ENCODE measurements at regions not wholly inside any gene's neighbourhood (a gene's known extent, or its start where the extent isn't known, plus 50 kb on each side); places are given as distances from the start of the nearest gene placed in this dataset.

DNA sequence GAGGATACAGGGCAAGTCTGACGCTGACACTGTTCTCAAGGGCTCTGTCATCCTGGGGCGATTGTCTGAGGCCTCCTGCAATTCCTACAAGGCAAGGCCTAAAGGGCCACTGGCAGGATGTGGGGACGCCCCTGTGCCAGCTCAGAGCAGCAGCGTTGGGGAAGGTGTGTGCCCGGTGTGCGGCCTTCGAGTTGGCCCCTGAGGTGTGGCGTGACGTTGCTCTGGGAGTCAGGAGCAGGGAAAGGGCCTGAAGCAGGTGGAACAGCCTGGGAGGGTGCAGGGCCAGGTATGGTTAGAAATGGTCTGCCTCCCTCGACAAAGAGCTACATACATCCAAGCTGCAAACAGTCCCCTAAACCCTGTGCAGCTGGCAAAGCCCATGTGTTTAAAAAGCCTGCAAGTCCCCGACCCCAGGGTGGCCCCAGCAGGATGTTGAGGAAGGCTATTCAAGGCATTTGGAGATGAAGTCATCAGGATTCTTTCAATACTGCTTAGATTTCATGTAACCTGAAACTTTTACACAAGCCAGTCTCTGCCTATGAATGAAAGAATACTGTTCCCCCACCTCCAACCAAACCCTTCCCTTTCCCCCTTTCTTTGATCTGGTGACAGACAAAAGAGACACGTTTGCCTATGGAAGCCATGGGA lies 142.5 kb upstream of the TNS3 start:
- DNase-seq (ENCODE audit: low read depth) = peak; percentile 68

DNA sequence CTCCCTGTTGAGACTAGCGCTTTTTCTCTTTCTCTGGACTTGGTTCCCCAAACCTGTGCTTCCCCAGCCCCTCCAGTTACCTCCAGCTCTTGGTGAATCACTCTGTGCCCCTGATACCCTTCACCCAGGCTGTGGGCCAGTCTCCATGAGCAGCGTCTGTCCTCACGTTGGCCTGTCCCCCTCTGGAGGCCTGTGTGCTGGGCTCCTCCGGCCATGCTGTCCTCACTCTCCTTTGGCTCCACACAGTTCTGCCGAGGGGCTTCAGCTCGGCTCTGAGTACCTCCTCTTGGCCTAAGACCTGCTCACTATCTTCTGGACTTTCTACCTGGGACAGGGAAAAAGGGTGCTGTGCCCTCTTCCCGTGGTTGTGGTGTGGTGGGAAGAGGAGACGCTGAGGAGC lies 140.2 kb upstream of the TNS3 start:
- no peak for DNase-seq (ENCODE audit: low read depth)

DNA sequence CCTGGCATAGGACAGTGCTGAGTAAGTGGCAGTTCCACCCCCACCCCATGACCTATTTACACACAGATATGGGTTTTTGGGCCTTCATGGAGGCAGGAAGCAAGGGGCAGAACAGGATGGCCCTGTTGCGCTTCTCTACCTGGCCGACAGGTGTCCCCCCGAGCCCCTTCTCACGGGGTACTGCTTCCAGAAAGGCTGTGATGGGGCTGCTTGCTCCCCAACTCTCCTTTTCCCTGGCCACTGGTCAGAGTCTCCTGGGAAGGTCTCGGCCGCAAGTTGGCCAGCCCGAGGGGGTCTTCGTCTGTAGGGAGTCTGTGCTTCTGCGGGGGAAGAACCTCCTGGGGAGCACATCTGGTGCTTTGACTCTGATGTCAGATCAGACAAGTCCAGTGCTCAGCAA lies 139.8 kb upstream of the TNS3 start:
- DNase-seq (ENCODE audit: low read depth) = no peak

GRCh38 chr7:47720907-47721244 lies 139.0 kb upstream of the TNS3 start:
- DNase-seq (ENCODE audit: low read depth) = no peak

GRCh38 chr7:47720141-47720906 lies 138.4 kb upstream of the TNS3 start:
- DNase-seq (ENCODE audit: low read depth) = no peak

DNA sequence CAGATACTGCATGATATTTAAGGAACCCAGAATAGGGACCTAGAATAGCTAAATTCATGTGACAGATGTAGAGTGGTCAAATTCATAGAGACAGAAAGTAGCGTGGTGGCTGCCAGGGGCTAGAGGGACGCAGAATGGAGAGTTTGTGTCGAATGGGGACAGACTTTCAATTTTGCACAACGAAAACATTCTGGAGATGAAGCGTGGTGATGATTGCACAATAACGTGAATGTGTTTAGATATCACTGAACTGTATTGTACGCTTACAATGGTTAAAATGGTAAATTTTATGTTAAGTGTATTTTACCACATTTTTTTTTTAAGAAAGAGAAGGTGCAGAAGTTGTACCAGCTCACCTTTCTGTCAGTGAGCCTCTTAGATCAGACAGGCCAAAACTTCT lies 137.8 kb upstream of the TNS3 start:
- DNase-seq (ENCODE audit: low read depth) = no peak

GRCh38 chr7:47715631-47716068 lies 133.7 kb upstream of the TNS3 start:
- no peak for DNase-seq (ENCODE audit: low read depth)

GRCh38 chr7:47714669-47715607 lies 133.0 kb upstream of the TNS3 start:
- no peak for DNase-seq (ENCODE audit: low read depth)

DNA sequence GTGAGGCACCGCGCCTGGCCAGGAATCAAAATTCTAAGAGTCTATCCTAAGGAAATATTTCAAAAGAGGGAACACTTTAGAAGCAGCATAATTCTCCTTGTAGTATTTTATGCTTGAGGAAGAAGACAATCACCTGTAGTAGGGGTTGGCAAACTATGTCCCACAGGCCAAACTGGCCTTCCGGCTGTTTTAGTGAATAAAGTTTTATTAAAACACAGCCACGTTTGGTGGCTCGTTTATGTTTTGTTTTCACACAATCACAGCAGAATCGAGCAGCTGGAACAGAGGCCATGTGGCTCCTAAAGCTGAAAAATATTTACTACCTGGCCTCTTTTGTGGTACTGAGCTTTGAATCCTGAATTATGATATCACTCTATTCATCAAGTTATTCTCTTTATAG lies 131.7 kb upstream of the TNS3 start:
- no peak for DNase-seq (ENCODE audit: low read depth)

DNA sequence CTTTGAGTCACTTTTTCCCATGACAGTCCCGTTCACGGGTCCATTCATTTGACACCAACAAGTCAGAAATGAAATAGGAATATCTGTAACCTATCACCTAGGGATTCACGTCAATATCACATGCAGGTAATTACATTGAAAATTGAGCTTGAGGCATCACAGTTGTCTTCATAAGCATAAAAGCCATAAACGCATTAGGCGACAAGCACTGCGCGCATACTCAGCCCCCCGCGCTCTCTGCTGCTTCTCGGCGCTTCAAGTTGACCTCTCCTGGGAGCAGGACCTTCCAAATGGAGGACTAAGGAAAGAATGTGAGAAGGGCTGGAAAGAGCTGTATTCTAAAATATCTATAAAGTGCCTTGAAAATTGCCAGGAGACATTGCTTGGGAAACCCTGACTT lies 130.5 kb upstream of the TNS3 start:
- DNase-seq (ENCODE audit: low read depth) = no peak

DNA sequence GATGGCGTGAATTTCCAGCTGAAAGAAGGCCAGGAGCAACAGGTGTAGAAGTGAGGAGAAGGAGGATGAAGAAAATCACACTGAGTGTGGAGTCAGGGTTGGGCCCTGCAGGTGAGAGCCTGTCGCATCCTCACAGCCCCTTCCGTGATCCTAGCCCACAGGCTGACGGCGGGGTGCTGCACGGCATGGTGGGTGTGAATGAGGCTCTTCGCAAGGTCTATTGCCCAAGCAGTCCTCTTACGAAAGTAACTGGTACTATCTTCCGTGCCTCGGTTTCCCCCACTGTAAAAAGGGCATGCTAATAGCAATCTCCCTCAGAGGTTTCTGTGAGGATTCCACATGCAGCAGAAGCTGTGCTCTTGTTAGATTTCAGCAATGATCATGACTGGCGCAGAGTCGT lies 129.9 kb upstream of the TNS3 start:
- no peak for DNase-seq (ENCODE audit: low read depth)

- no peak for DNase-seq (ENCODE audit: low read depth)
Measured at GRCh38 chr7:47710201-47710935, 128.5 kb upstream of the TNS3 start.

- no peak for DNase-seq (ENCODE audit: low read depth)
Measured at GRCh38 chr7:47709451-47709850, 127.5 kb upstream of the TNS3 start.

DNA sequence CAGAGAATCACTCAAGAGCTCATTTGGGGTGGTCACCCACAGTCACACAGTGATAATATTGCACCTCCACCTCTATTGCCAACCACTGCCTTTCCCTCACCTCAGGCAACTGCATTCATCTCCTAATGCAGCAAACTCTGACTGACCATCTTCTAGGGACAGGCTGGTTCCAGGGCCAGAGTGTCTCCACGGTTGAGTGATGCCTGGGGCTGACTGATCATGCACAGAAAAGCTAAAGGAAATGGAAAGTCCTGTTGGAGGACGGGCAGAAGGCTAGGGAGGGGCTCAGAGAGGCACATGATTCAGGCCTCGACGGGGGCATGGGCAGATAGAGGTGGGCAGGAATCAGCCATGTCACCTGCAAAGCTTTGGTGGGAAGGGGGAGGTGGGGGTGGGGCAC lies 127.1 kb upstream of the TNS3 start:
- DNase-seq (ENCODE audit: low read depth) = no peak

- DNase-seq (ENCODE audit: low read depth) = no peak
Measured at GRCh38 chr7:47707583-47707982, 125.7 kb upstream of the TNS3 start.

DNA sequence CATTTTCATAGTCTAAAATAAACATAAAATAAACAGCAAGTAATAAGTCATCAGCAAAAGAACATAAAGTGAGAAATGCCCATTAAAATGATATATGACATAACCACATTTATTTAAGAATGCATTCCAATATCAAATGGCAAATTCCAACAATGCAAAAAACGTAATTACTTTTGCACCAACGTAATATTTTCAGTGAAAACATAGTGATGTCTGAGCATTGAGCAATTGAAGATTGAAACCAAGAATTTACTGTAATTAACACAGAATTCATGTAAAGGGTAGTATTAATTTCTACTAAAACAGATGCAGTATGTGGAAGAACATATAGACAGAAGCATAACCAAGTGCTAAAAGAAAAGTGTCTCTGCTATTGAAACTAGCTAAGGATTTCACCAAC lies 123.0 kb upstream of the TNS3 start:
- no peak for DNase-seq (ENCODE audit: low read depth)

GRCh38 chr7:47702080-47702479 lies 120.2 kb upstream of the TNS3 start:
- DNase-seq (ENCODE audit: low read depth) = no peak

DNA sequence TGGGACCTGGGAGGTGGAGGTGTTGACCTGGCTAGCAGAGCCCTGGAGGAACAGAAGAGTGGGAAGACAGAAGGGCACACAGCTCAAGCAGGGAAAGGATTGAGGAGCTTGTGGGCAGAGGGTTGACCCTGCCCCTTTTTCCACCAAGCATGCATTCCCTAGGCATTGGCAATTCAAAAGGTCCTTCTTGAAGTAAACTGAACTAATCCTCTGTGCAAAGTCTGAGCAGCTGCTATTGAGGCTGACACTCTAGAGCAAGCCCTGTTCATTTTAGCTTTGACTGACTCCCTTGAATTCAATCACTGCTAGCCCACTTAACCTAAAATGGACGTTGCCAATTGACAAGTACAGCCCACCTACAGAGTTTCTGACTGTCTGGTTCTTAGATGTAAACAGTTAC lies 116.5 kb upstream of the TNS3 start:
- DNase-seq (ENCODE audit: low read depth) = no peak

DNA sequence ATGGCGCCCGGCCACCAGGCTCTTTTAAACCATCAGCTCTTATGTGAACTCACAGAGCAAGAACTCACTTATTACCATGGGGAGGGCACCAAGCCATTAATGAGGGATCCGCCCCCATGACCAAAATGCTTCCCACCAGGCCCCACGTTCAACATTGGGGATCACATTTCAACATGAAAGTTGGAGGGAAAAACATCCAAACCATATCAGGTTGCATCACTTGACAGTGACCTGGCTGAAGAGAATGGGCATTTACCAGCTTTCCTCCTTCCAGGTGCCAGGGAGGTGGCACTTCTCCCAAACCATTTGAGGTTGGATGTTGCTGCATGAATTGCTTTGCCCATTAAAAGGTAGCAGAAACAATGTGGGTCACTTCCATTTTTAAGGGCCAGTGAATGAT lies 115.6 kb upstream of the TNS3 start:
- no peak for DNase-seq (ENCODE audit: low read depth)

GRCh38 chr7:47696152-47696710 lies 114.3 kb upstream of the TNS3 start:
- no peak for DNase-seq (ENCODE audit: low read depth)

DNA sequence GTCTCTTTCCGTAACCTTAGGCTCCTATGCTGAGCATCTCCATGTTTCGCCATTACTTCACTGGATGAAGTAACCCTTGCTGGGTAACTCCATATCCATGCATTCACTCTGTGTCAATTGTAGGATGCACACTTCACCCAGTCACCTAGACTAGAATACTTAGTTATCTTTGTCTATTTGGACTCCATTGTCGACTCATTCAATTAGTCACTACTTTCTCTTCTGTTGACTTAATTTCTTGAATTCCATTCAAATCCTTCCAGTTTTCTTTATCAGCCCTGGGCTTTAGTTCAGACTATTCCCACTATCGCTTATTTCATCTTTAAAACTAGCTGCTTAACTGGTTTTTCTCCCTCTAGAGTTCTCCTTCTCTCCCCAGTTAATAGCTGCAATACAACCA lies 111.3 kb upstream of the TNS3 start:
- peak; percentile 63 for DNase-seq (ENCODE audit: low read depth)

DNA sequence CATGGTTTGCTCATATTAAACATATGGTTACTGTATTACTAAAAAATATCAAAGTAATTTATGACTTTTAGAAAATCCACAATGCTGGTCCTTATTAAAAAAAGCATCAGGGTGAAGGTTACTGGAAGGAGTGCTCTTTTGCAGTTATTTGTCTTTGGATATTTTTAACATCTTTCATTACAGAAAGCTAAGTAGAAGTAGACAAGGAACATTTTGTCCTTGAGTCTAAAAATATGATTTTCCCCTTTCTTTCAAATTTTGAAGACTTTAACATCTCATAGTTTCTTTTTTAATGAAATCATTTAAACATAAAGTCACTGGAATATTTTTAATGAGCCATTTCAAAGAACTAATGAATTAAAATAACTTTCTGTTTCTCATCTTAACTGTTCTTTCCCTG lies 110.1 kb upstream of the TNS3 start:
- no peak for DNase-seq (ENCODE audit: low read depth)

Data from ELR (cell line).